SK-N-MC (cell line): ENCODE measurements at regions not wholly inside any gene's neighbourhood (a gene's known extent, or its start where the extent isn't known, plus 50 kb on each side); places are given as distances from the start of the nearest gene placed in this dataset.

Source experiments
- EZH2 ChIP-seq: fragments of 200-600 bp; sonication (generic); IDR thresholded peaks from one replicate; pipeline ENCODE4 v1.6.1; 2017; ENCODE audit warnings: antibody characterized with exemption
- FOXP2 ChIP-seq: optimal IDR thresholded peaks from 2 replicates; pipeline ENCODE3; 2011; ENCODE audit warnings: mild to moderate bottlenecking, moderate library complexity; ENCODE audit not compliant: insufficient read depth; ENCODE audit errors: extremely low read length, control extremely low read depth
- POLR2AphosphoS5 ChIP-seq: IDR thresholded peaks from 2 replicates; pipeline ENCODE4 v1.6.1; 2012; ENCODE audit warnings: mild to moderate bottlenecking, low read depth, low read length, borderline replicate concordance

DNA sequence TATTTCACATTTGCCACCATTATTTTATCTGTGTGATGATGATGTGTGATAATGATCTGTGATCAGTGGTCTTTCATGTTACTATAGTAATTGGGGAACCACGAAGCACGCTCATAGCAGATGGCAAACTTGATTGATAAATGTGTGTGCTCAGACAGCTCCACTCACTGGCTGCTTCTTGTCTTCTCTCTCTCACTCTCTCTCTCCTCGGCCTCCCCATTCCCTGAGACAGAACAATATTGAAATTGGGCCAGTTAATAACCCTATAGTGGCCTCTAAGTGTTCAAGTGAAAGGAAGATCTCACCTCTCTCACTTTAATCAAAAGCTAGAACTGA, 60.7 kb upstream of the RAPGEF4 start:
- TF ChIP-seq EZH2 (no peak), POLR2AphosphoS5 (no peak), FOXP2 (no peak)
